ENCODE measurements at regions not wholly inside any gene's neighbourhood (a gene's known extent, or its start where the extent isn't known, plus 50 kb on each side); places are given as distances from the start of the nearest gene placed in this dataset.

DNA sequence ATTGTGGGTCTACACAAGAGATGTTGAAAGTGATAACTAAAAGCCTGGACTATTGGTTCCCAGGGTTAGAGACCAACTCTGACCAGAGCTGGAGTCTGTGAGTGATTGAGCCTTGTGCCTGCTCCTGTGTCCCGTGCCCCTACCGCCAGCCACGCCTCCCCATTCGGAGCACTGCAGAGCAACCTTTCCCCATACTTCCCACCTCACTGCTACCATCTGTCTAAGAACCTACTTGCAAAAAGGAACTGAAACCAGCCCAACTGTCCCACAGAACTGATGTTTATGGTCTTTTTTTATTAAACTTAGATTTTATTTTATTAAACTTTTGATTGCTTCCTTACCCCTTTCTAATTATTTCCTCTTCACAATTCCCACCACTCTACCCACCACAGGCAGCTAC lies 300.3 kb upstream of the MGAT5 start:
- ChIA-PET CTCF (ENCODE audit: unreplicated experiment) (no interaction called here), POLR2A (no interaction called here)
- intact Hi-C loops (cut with micrococcal nuclease; ENCODE audit: unreplicated experiment): no loop called here
- Histone ChIP-seq H3K4me2 (ENCODE audit: low read length) (no peak overlapping the region), H3K9me3 (ENCODE audit: low read length) (no peaks in the 10 kb centered on the region), H2AFZ (ENCODE audit: low read length) (no peak overlapping the region), H3K27ac (ENCODE audit: low read depth, low read length, poor library complexity, severe bottlenecking) (no peak overlapping the region), H3K36me3 (ENCODE audit: insufficient read depth, low read length) (no peaks in the 10 kb centered on the region), H3K4me3 (ENCODE audit: low read depth, low read length, poor library complexity, severe bottlenecking) (no peak overlapping the region), H3K4me1 (ENCODE audit: insufficient read depth, low read length, poor library complexity, severe bottlenecking) (no peaks in the 10 kb centered on the region), H4K20me1 (ENCODE audit: insufficient read depth, low read length) (no peaks in the 10 kb centered on the region), H3K79me2 (ENCODE audit: insufficient read depth, low read depth, low read length) (no peaks in the 10 kb centered on the region), H3K9me2 (ENCODE audit: insufficient read depth, low read length) (no peaks in the 10 kb centered on the region)
- peak; percentile 19 for DNase-seq (ENCODE audit: low spot score)
- TF ChIP-seq, protein P1, sequence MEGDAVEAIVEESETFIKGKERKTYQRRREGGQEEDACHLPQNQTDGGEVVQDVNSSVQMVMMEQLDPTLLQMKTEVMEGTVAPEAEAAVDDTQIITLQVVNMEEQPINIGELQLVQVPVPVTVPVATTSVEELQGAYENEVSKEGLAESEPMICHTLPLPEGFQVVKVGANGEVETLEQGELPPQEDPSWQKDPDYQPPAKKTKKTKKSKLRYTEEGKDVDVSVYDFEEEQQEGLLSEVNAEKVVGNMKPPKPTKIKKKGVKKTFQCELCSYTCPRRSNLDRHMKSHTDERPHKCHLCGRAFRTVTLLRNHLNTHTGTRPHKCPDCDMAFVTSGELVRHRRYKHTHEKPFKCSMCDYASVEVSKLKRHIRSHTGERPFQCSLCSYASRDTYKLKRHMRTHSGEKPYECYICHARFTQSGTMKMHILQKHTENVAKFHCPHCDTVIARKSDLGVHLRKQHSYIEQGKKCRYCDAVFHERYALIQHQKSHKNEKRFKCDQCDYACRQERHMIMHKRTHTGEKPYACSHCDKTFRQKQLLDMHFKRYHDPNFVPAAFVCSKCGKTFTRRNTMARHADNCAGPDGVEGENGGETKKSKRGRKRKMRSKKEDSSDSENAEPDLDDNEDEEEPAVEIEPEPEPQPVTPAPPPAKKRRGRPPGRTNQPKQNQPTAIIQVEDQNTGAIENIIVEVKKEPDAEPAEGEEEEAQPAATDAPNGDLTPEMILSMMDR (conservative IDR thresholded peaks at IDR 0.05; ENCODE audit: low read length): no peak
- TF ChIP-seq EZH2phosphoT487 (IDR thresholded peaks at IDR 0.05; ENCODE audit: borderline replicate concordance, low read depth, low read length): no peak
- BruUV-seq (replicated peaks): no TSS peak

DNA sequence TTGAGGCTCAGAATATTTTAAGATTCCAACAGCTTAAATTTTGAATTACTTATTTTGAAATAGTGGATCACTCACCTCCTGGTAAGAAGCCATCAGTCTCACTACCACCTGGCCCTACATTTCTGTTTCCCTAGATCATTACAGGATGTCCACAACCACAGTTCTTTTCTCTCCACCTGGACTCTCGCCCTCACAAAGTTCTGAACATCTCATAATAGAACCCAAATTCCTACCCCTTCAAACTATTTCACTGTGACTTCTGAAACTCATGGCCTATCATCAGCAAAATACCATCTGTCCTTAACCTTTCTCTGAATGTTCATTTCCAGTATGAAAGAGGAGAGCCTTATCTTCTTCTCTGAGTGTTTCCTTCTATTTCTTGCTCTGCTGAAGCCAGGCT lies 299.2 kb upstream of the MGAT5 start:
- BruUV-seq (replicated peaks): no TSS peak
- no peaks in the 10 kb centered on the region for H3K36me3 ChIP-seq (ENCODE audit: insufficient read depth, low read length)
- no peak overlapping the region for H3K4me2 ChIP-seq (ENCODE audit: low read length)
- H3K4me1 ChIP-seq (ENCODE audit: insufficient read depth, low read length, poor library complexity, severe bottlenecking): no peaks in the 10 kb centered on the region
- ChIA-PET CTCF (ENCODE audit: unreplicated experiment) (no interaction called here), POLR2A (no interaction called here)
- H3K9me3 ChIP-seq (ENCODE audit: low read length): no peaks in the 10 kb centered on the region
- no peaks in the 10 kb centered on the region for H3K79me2 ChIP-seq (ENCODE audit: insufficient read depth, low read depth, low read length)
- H3K9me2 ChIP-seq (ENCODE audit: insufficient read depth, low read length): no peaks in the 10 kb centered on the region
- intact Hi-C loops (cut with micrococcal nuclease; ENCODE audit: unreplicated experiment): no loop called here
- no peak overlapping the region for H2AFZ ChIP-seq (ENCODE audit: low read length)
- H3K27ac ChIP-seq (ENCODE audit: low read depth, low read length, poor library complexity, severe bottlenecking): no peak overlapping the region
- no peak overlapping the region for H3K4me3 ChIP-seq (ENCODE audit: low read depth, low read length, poor library complexity, severe bottlenecking)
- H4K20me1 ChIP-seq (ENCODE audit: insufficient read depth, low read length): no peaks in the 10 kb centered on the region
- TF ChIP-seq EZH2phosphoT487 (IDR thresholded peaks at IDR 0.05; ENCODE audit: borderline replicate concordance, low read depth, low read length): no peak
- TF ChIP-seq, protein P1 (conservative IDR thresholded peaks at IDR 0.05; ENCODE audit: low read length): no peak
- no peak for DNase-seq (ENCODE audit: low spot score)

GRCh38 chr2:133955169-133955568 lies 298.7 kb upstream of the MGAT5 start:
- CTCF ChIA-PET (ENCODE audit: unreplicated experiment): no interaction called here

More at GRCh38 chr2:133955169-133955568, 298.7 kb upstream of the MGAT5 start:
- Histone ChIP-seq H3K4me1 (ENCODE audit: insufficient read depth, low read length, poor library complexity, severe bottlenecking) (no peaks in the 10 kb centered on the region), H3K4me3 (ENCODE audit: low read depth, low read length, poor library complexity, severe bottlenecking) (no peak overlapping the region), H3K79me2 (ENCODE audit: insufficient read depth, low read depth, low read length) (no peaks in the 10 kb centered on the region), H3K9me2 (ENCODE audit: insufficient read depth, low read length) (no peaks in the 10 kb centered on the region), H3K4me2 (ENCODE audit: low read length) (no peak overlapping the region), H4K20me1 (ENCODE audit: insufficient read depth, low read length) (no peaks in the 10 kb centered on the region), H3K9me3 (ENCODE audit: low read length) (no peaks in the 10 kb centered on the region), H2AFZ (ENCODE audit: low read length) (no peak overlapping the region), H3K27ac (ENCODE audit: low read depth, low read length, poor library complexity, severe bottlenecking) (no peak overlapping the region), H3K36me3 (ENCODE audit: insufficient read depth, low read length) (no peaks in the 10 kb centered on the region)
- POLR2A ChIA-PET: no interaction called here
- no TSS peak for BruUV-seq (replicated peaks)
- intact Hi-C loops (cut with micrococcal nuclease; ENCODE audit: unreplicated experiment): no loop called here
- no peak for DNase-seq (ENCODE audit: low spot score)
- no peak for TF ChIP-seq EZH2phosphoT487 (IDR thresholded peaks at IDR 0.05; ENCODE audit: borderline replicate concordance, low read depth, low read length)
- TF ChIP-seq, protein P1 (conservative IDR thresholded peaks at IDR 0.05; ENCODE audit: low read length): no peak
